AG04449 (cell line): ENCODE measurements at regions not wholly inside any gene's neighbourhood (a gene's known extent, or its start where the extent isn't known, plus 50 kb on each side); places are given as distances from the start of the nearest gene placed in this dataset.
"Not testable (repeated sequence)": the region's sequence is repeated elsewhere in the genome, so short reads cannot be mapped to it uniquely, and the experiment has no call there.

ENCODE experiments used
- CTCF ChIA-PET: fragments of 350-600 bp; formaldehyde crosslinking; extraction: SDS; loops from one replicate; lab custom pipeline; 2021; ENCODE audit warnings: antibody characterized with exemption; lab: Yijun Ruan, JAX
- POLR2A ChIA-PET: fragments of 400-600, 350-600 bp; formaldehyde crosslinking; extraction: SDS; loops from one replicate; lab custom pipeline; 2020; ENCODE audit warnings: antibody characterized with exemption, inconsistent platforms; lab: Yijun Ruan, JAX
- DNase-seq: peaks from one replicate; pipeline ENCODE4 v3.0.0-alpha.2; 2010; ENCODE audit warnings: low read depth, low spot score
- H3K4me3 ChIP-seq: 2 replicates; pipeline ENCODE4 v1.5.1; 2011; ENCODE audit warnings: low read depth, mild to moderate bottlenecking, control low read depth, low read length
- TF ChIP-seq, protein P1 (sequence below): IDR thresholded peaks from one replicate; pipeline ENCODE4 v1.5.1; 2011; ENCODE audit warnings: mild to moderate bottlenecking, moderate library complexity, low read length, control low read depth, inconsistent platforms; ENCODE audit not compliant: insufficient read depth; ENCODE audit errors: missing control alignments

DNA sequence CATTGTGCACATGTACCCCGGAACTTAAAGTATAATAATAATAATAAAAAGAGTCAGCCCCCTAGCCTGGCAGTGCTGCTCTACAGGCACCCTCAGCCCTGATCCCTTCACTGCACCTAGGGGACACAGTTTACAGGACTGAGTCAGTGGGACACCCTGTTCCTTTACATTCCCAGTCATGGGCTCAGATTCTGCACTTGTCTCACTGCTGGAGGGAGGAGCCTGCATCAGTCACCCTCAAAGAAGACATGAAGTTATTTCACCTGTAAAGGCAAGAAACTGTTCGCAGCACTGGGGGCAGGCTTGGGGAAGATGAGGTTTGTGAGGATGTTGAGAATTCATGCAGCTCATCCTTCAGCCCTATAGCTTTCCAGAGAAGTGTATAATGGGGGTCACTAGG lies 50.7 kb upstream of the VPREB1 start:
- H3K4me3 ChIP-seq, result no peak overlapping the region
- DNase-seq, result no peak
- TF ChIP-seq, protein P1, sequence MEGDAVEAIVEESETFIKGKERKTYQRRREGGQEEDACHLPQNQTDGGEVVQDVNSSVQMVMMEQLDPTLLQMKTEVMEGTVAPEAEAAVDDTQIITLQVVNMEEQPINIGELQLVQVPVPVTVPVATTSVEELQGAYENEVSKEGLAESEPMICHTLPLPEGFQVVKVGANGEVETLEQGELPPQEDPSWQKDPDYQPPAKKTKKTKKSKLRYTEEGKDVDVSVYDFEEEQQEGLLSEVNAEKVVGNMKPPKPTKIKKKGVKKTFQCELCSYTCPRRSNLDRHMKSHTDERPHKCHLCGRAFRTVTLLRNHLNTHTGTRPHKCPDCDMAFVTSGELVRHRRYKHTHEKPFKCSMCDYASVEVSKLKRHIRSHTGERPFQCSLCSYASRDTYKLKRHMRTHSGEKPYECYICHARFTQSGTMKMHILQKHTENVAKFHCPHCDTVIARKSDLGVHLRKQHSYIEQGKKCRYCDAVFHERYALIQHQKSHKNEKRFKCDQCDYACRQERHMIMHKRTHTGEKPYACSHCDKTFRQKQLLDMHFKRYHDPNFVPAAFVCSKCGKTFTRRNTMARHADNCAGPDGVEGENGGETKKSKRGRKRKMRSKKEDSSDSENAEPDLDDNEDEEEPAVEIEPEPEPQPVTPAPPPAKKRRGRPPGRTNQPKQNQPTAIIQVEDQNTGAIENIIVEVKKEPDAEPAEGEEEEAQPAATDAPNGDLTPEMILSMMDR, result no peak
- POLR2A ChIA-PET, result no interaction called here
- CTCF ChIA-PET, result no interaction called here

DNA sequence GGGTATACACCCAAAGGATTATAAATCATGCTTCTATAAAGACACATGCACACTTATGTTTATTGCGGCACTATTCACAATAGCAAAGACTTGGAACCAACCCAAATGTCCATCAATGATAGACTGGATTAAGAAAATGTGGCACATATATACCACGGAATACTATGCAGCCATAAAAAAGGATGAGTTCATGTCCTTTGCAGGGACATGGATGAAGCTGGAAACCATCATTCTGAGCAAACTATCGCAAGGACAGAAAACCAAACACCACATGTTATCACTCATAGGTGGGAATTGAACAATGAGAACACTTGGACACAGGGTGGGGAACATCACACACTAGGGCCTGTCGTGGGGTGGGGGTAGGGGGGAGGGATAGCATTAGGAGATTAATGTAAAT lies 51.1 kb upstream of the VPREB1 start:
- CTCF ChIA-PET, POLR2A ChIA-PET: not testable (repeated sequence)

GRCh38 chr22:22193006-22193405 lies 51.6 kb upstream of the VPREB1 start:
- DNase-seq, POLR2A ChIA-PET, H3K4me3 ChIP-seq, CTCF ChIA-PET: not testable (repeated sequence)

More for the DNA sequence above, 51.1 kb upstream of the VPREB1 start:
- not testable (repeated sequence) for H3K4me3 ChIP-seq, DNase-seq

DNA sequence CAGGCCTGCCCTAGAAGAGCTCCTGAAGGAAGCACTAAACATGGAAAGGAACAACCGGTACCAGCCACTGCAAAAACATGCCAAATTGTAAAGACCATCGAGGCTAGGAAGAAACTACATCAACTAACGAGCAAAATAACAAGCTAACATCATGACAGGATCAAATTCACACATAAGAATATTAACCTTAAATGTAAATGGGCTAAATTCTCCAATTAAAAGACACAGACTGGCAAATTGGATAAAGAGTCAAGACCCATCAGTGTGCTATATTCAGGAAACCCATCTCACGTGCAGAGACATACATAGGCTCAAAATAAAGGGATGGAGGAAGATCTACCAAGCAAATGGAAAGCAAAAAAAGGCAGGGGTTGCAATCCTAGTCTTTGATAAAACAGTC lies 54.8 kb upstream of the VPREB1 start:
- CTCF ChIA-PET, result interaction anchor here (0.8 kb wide), 2 partner anchors 10 to 12 kb away, joined by 3 read pairs; no protein-coding TSS in a partner anchor
- POLR2A ChIA-PET, H3K4me3 ChIP-seq, DNase-seq: not testable (repeated sequence)

DNA sequence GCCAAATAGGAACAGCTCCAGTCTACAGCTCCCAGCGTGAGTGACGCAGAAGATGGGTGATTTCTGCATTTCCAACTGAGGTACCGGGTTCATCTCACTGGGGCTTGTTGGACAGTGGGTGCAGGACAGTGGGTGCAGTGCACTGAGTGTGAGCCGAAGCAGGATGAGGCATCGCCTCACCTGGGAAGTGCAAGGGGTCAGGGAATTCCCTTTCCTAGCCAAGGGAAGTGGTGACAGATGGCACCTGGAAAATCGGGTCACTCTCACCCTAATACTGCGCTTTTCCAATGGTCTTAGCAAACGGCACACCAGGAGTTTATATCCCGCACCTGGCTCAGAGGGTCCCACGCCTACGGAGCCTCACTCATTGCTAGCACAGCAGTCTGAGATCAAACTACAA lies 56.7 kb upstream of the VPREB1 start:
- CTCF ChIA-PET, result interaction anchor here (0.7 kb wide), 1 partner anchor 9 kb away, joined by 3 read pairs; no protein-coding TSS in a partner anchor
- POLR2A ChIA-PET, H3K4me3 ChIP-seq, DNase-seq: not testable (repeated sequence)

GRCh38 chr22:22187299-22187698 lies 57.3 kb upstream of the VPREB1 start:
- DNase-seq, result no peak
- ChIA-PET CTCF (interaction anchor here (0.9 to 1.6 kb wide), 3 partner anchors 8 to 15 kb away, joined by 3 to 6 read pairs (median 4); no protein-coding TSS in a partner anchor), POLR2A (no interaction called here)
- TF ChIP-seq, protein P1, result no peak
- H3K4me3 ChIP-seq, result no peak overlapping the region

GRCh38 chr22:22185844-22186499 lies 58.6 kb upstream of the VPREB1 start:
- H3K4me3 ChIP-seq, result no peak overlapping the region
- ChIA-PET POLR2A (no interaction called here), CTCF (interaction anchor here (0.9 to 1.9 kb wide), 5 partner anchors 9 to 28 kb away, joined by 3 to 6 read pairs (median 4); no protein-coding TSS in a partner anchor)
- TF ChIP-seq, protein P1, result no peak
- no peak for DNase-seq

DNA sequence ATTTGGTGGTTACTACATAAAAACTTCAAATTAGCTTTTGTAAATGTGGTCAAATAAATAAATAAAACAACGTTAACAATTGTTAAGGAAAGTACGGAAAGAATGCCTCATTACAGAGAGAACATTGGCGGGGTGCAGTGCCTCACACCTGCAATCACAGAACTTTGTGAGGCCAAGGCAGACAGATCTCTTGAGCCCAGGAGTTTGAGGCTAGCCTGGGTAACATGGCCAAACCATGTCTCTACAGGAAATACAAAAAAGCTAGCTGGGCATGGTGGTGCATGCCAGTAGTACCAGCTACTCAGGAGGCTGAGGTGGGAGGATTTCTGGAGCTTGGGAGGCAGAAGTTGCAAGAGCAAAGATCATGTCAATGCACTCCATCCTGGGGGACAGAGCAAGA lies 59.4 kb upstream of the VPREB1 start:
- POLR2A ChIA-PET, result no interaction called here
- no peak for DNase-seq
- CTCF ChIA-PET, result interaction anchor here (1.3 to 3.0 kb wide), 3 partner anchors 10 to 23 kb away, joined by 3 to 18 read pairs (median 4); no protein-coding TSS in a partner anchor
- no peak overlapping the region for H3K4me3 ChIP-seq
- TF ChIP-seq, protein P1, result no peak
